ENCODE measurements at regions not wholly inside any gene's neighbourhood (a gene's known extent, or its start where the extent isn't known, plus 50 kb on each side); places are given as distances from the start of the nearest gene placed in this dataset.

DNA sequence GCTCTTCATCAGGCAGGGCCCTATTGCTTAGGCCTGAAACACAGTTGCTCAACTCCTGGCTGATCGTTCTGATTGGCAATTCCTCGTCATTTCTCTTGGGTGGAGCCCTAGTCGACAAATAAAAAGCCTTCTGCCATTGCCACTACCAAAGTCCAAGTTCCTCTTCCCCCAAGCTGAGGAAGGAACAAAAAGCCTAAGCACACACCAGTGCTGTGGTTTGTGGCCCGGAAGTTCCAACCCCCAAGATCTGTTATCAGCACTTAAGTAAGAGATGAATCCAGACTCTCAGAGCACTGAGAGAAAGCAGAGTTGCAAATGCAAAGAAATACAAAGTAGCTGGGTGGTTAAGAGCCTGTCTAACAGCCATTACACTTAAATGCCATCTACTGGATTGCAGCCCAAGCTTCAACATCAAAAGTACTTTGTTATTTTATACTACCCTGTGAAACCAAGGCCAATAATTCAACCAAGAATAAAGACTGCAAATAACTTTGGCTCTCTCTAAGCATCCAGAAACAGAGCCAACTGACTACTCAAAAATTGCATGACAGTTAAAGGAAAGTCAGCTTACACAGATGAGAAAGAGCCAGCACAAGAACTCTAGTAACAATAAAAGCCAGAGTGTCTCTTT, 1024.0 kb downstream of the GRIK2 start:
- intact Hi-C loops (cut with DNase I) = no loop called here
- no peak for ATAC-seq
- no peak for DNase-seq

DNA sequence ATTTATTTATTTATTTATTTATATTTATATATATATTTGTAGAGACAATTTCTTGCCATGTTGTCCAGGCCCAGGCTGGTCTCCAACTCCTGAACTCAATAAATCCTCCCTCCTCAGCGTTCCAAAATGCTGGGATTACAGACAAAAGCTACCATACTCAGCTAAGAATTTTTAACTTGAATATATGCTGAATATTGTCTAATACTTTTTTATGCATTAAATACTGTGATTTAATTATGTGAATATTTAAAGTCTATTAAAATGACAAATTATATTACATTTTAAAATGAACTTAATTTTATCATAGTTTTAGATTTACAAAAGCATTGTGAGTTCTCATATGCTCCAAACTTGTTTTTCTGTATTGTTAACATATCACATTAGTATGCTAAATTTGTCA, 1022.4 kb downstream of the GRIK2 start:
- ATAC-seq (no peak), DNase-seq (no peak)
- intact Hi-C loops (cut with DNase I) = no loop called here

DNA sequence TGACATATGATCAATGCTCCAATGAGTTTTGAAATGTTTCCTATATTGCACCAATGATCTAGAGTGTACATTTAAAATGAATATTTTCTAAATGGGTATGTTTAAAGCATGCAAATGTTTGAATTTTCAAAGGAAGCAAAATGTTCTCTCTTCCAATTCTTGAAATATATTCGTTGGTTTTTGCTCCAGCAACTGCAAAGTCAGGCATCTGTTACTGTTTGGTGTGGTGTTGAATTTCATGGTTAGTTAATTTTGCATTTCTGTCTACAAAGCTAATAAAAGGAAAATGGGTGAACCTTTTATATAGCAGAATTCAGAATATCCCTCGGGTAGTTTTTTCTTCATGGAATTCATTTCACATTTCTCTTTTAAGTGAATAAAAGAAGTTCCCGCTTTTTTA, 1018.3 kb downstream of the GRIK2 start:
- intact Hi-C loops (cut with DNase I) = no loop called here
- DNase-seq (no peak), ATAC-seq (no peak)

DNA sequence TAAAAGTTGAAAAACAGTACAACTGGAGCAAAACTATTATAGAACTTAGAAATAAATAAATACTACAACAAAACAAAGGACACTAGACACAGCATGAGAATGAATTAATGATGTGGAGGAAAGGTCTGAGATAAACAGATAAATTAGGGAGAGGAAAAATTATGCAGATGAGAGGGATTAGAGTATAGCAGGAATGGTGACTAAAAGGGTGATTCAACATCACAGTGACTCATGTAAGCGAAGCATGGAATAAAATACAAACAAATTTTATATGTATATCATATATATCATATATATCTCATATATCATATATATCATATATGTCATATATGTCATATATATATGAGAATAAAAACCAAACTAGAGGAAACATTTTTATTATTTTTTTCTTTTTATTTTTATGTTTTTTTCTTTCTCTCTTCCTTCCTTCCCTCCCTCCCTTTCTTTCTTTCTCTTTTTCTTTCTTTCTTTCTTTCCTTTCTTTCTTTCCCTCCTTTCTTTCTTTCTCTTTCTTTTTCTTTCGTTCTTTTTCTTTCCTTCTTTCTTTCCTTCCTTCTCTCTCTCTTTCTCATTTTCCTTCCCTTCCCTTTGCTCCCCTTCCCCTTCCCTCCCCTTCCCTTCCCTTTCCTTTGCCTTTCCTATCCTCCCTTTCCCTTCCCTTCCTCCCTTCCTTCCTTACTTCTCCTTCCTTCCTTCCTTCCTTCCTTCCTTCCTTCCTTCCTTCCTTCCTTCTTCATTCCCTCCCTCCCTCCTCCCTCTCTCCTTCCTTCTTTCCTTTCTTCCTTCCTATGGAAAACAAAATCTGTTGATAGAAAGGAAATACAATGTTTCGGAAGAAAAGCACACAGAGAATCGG, 1014.6 kb downstream of the GRIK2 start:
- no peak for DNase-seq
- intact Hi-C loops (cut with DNase I) = no loop called here
- ATAC-seq = no peak

DNA sequence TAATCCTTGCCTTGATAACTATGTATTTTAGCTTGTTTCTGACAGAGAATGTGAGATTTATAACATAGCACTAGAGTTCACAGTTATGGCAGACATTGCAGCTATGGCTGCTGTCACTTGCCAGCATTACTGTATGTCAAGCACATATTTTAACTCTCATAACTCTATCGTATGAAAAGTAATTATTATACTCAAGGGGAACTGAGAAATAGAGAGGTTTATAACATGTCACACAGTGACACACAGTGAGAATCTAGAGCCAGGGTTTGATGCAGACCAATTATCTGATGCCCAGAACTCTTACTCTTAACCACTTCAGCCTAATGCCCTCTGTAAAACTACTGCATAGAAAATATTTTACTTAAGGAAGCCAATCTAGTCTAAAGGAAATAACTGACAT, 1012.4 kb downstream of the GRIK2 start:
- ATAC-seq (no peak), DNase-seq (no peak)
- intact Hi-C loops (cut with DNase I) = no loop called here

DNA sequence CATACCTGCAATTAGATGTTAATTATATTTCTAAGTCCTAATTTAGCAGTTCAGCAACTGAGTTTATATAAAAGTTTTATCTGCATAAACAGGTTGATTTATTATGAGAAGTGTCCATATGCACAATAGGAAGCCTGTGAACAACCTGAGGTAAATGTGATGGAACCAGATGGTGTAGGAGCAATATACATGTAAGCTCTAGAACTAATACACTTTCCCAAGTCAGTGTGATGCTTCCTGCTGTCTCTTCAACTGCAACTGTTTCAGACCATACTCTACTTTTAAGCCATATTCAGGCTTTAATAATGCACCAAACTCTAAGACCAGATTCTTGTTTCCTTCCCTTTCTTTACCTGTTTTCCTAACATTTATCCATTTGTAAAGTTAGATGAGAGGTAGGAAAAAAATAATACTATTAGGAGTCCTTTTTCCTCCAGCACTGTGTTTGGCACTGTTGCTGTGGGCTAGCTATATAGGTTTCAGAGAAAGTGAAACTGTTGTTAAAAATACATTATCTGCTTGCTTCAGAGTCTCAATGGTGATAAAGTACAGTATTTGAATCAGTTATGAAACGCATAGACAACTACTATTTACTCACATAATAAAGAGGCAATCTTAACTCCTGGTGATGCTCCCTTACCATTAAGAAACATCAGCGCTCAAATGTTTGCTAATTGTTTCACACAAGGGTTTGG, 1009.3 kb downstream of the GRIK2 start:
- intact Hi-C loops (cut with DNase I) = no loop called here

DNA sequence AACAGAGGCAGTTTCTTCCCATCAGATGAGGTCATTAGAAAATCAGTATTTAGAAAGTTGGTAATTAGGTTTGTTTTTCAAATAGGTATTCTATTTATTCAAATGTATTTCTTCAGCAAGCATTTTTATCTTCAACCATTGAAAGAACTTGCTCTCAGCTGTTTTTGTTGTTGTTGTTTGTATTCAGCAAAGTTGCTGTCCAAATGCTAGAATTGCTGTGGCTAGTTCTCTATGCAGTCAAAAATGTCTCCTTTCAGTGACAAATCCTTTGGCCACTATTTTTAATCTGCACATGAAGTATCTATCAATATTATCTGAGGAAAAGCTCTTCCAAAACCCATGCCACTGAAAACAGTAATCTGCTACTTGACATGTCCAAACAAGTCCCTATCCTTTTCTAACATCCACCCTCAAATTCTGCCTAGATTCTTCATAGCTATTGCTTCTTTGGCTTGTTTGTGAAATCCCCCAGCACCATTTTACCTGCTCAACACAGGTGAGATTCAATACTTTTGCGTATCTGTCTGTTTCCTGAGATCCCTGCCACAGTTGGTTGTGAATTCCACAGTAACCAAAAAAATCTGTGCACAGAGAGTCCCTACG, 1005.4 kb downstream of the GRIK2 start:
- ATAC-seq = no peak
- intact Hi-C loops (cut with DNase I) = no loop called here
- no peak for DNase-seq

More for the DNA sequence above, 1009.3 kb downstream of the GRIK2 start:
- DNase-seq (no peak), ATAC-seq (no peak)

DNA sequence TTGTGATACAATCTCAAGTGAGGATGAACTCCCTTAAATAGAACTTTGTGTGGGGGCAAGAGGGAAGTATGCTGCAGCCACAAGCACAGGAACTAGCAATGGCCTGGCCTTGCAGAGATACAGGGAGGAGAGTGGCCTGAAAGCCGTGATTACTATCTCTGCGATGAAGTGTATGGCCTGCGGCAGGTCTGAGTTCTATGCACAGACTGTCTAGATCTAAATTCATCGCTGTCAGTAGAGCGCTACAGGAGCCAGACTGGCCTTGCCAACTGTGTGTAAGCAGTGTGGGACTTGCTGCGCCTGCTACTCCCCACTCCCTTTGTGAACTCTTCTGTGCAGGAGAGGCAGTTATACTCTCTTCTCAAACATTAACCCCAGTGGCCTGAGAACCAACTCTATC, 997.0 kb downstream of the GRIK2 start:
- intact Hi-C loops (cut with DNase I) = no loop called here
- DNase-seq (no peak), ATAC-seq (no peak)

DNA sequence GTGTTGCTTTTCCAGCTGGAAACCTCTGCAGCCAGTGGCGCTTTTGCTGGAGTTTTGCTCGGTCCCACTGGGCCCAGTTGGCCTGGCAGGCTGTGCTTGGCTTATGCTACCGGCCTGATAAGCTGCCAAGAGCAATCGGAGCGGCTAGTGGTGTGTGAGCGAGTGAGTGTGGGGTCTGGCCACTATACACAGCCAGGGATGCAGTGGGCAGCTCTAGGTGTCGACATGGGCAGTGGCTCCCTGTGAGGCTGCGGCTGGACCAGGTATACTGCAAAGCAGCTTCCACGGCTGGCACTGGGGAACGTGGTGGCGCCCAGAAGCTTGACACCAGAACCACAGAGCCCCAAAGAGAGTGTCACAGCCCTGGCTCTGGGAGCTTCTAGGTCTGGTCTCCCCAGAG, 996.5 kb downstream of the GRIK2 start:
- DNase-seq (no peak), ATAC-seq (no peak)
- intact Hi-C loops (cut with DNase I) = no loop called here

DNA sequence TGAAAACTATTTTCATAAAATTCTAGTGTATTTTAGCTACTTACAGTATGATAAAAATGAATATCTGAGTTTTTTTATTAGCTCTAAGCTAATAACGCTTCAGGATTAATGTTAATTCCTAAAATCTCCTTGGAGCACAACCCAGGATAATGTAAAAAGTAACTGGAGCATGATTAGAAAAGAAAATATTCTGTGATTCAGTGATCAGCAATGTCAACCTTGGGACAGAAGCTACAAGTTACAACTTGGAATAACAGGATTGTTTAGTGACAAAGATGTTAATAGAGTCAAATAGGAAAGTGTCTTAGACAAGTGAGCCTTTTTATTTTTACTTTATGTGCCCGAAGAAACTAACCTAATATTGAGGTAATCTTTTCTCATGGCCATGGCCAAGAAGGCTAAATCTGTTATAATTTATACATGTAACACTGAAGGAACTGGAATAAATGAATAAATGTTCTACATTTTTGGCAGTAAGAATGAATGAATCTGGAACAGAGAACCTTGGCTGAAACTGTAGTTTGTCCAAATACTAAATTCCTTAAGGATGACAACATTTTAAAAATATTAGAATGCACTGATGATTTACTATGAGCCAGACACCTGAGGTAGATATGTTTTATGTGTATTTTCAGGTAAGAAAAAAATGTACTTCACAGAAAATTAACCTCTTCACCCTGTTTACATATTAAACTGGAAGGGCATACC, 994.0 kb downstream of the GRIK2 start:
- intact Hi-C loops (cut with DNase I) = no loop called here
- no peak for ATAC-seq
- DNase-seq = no peak

DNA sequence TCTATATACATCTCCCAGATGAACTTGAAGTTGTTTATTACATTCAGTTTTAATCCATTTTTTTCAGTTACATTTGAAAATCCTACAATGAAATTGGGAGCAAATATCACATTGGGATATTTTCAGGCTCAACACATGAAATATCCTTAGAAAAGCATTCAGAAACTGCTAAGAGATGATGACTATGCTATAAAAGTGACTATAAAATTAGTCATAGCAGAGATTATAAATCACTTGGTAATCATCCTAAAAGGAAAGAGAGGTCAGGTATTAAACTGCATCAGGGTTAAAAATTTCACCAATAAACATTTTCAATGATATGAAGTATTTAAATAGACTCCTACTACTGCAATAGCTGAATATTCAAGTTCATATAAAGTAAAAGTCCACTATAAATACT, 987.7 kb downstream of the GRIK2 start:
- DNase-seq (no peak), ATAC-seq (no peak)
- intact Hi-C loops (cut with DNase I) = no loop called here

DNA sequence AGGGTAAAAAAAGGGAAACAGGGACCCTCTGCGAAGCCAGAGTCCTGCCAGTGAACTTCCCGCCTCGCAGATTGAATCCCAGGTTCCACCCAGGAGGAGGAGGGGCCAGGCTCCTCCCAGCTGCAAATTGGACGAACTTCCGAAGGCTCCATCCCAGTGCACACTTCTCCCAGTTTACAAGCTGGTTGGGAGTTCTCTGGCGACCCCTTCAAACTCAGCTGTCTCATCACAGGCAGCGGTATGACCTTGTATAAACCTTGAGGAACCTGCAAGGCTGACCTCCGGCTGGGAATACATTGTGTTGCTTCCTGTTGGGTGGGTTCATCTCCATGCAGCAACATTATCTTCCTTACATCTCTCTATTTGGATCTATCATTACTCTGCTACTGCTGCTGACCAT, 962.7 kb downstream of the GRIK2 start:
- DNase-seq (no peak), ATAC-seq (no peak)

DNA sequence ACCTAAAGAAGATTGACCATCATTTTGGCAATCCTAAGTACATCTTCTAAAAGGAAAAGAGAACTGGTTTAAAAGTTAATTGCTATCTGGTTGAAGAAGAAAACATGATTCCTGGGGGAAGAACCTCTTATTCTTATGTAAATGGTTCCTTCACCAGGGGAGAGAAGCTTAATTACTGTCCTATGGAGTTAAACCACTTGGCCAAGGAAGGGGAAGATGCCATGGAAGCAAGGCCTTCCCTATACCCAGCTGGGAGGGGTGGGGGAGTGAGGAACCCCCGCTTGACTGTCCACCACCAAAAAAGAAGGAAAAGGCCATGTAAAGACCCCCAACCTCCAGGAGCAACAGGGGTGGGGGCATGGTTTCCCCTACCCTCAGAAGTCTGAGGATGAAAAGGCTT, 962.1 kb downstream of the GRIK2 start:
- no peak for ATAC-seq

More for the DNA sequence above, 962.7 kb downstream of the GRIK2 start:
- intact Hi-C loops (cut with DNase I) = no loop called here

DNA sequence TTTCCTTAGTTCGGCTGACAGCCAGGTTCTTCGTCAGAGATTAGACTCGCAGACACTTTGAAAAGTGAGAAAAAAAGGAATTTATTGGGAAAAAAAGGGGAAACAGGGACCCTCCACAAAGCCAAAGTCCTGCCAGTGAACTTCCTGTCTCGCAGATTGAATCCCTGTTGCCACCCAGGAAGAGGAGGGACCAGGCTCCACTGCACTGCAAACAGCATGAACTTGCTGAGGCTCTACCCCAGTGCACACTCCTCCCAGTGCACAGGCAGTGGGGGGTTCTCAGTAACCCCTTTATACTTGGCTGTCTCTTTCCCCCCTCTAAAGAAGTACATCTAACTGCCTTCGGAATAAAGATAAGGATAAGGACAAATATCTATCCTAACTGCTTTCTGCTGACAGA, 959.0 kb downstream of the GRIK2 start:
- intact Hi-C loops (cut with DNase I) = no loop called here
- ATAC-seq = no peak
- DNase-seq = no peak

More for the DNA sequence above, 962.1 kb downstream of the GRIK2 start:
- intact Hi-C loops (cut with DNase I) = no loop called here
- no peak for DNase-seq

DNA sequence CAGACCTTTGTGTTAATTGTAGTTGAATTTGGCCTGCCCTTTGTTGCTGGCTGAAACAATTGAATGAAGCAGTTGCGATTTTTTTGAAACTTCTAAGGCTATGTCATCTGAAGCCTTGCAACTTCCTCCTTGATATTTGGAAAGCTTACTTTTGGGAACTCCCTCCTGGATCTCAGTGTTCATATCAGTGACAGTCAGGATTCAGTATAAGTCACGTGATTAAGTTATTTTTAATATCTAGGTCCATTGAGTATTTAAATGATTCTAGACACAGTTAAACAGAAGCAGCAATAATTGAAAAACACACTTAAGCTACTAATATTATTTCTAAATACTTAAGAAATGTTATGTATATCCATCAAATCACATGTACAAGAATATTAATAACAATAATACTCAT, 951.3 kb downstream of the GRIK2 start:
- intact Hi-C loops (cut with DNase I) = no loop called here
- DNase-seq (no peak), ATAC-seq (no peak)

DNA sequence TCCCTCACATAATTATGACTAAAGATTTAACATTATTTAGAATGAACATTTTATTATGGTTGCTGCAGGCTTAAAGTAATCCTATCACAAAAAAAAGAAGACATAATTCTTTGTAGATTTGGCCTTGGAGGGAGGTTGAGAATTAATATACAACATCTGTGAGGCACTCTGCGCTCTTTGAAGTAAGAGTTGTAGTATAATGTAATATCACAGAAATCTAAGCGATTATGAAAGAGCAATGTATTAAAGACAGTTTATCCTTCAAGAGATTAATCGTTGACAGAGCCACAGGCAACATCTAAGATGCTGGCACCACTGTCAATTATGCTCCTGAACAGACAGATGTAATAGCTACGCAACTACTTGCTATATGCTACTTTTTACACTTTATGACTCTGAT, 946.8 kb downstream of the GRIK2 start:
- DNase-seq = no peak
- intact Hi-C loops (cut with DNase I) = no loop called here
- ATAC-seq = no peak

DNA sequence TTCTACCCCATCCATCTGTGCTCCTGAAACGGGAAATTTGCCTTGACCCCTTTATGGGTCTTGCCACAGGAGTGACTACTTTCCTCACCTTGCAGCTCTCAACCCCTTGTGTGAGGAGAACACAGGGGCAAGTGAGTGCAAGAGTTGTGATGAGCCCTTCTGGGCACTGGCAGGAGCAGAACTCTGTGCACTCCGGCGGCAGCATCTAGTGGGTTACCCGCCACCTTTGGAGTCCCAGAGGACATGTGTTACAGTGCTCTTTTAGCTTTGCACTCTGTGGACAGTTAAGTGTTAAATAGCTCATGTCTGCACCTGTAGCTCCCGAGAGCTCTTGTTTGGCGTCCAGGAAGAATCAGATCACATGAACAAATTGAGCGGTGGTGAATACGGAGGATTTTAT, 940.2 kb downstream of the GRIK2 start:
- DNase-seq (no peak), ATAC-seq (no peak)
- intact Hi-C loops (cut with DNase I) = no loop called here

DNA sequence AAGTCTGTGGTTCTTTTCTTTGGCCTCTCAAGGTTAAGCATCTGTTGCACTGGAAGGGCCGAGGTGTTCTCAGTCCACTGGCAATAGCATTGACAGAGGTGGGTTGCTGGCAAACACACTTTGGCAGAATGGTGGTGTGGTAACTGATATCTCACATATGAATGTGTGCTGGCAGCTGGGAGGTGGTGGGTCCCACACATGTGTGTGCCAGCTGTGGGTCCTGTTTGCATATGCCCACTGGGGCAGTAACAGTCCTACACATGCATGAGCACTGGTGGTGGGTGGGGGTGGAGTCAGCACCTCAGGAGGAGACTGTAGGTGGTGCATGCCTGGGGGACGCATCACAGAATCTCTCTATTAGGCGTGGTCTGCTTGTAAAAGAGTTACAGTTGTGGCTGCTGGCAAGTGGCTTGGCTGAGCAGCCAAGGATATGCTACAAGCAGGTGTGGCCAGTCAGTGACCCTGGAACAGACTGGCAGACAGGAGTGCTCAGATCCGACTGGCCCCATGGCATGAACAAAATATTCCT, 934.3 kb downstream of the GRIK2 start:
- no peak for ATAC-seq
- intact Hi-C loops (cut with DNase I) = no loop called here
- DNase-seq = no peak

DNA sequence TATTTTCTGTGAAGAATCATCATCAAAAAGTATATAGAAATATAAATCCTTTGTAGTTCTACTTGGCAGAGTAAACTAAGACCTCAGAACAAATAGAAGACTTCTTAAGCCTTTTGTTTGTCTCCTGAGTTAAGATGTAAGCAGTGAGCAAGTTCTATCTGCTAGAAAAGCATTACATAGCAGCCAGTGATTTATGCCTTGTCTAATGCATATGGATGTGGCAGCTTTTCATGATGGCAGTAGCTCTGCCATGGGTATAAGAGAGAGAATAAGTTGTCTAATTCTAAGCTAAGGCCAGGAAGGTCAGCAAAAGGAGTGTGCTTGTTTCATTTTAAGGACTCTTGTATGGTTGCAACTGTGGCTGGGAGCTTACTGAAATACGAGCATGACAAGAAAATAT, 920.2 kb downstream of the GRIK2 start:
- intact Hi-C loops (cut with DNase I) = no loop called here
- no peak for DNase-seq
- no peak for ATAC-seq

Measured in left cardiac atrium (tissue), 4 donors.